Left kidney (tissue), 1 donor: ENCODE measurements at regions not wholly inside any gene's neighbourhood (a gene's known extent, or its start where the extent isn't known, plus 50 kb on each side); places are given as distances from the start of the nearest gene placed in this dataset.
"Not testable (repeated sequence)": the region's sequence is repeated elsewhere in the genome, so short reads cannot be mapped to it uniquely, and the experiment has no call there.

Experiments
- DNase-seq: peaks from one replicate; pipeline ENCODE4 v3.0.0-alpha.2; 2013

DNA sequence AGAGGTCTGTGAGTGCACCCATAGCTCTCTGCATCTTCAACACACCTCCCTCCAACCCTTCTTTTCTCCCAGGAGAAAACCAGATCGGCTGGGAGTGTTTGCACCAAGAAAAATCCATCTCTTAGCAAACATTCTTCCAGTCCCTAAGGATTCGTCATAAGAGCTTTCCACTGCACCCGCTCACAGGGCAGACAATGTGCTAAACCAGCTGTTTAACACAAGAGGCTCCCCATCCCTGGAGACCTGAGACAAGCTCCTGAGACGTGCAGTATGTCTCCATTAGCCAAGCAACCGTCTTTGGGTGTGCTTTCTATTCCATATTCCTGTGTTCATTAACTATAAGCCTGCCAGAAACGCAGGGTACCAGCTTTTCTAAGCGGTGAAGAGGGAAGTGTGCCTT lies 93.6 kb upstream of the ZNF462 start:
- DNase-seq, result no peak

DNA sequence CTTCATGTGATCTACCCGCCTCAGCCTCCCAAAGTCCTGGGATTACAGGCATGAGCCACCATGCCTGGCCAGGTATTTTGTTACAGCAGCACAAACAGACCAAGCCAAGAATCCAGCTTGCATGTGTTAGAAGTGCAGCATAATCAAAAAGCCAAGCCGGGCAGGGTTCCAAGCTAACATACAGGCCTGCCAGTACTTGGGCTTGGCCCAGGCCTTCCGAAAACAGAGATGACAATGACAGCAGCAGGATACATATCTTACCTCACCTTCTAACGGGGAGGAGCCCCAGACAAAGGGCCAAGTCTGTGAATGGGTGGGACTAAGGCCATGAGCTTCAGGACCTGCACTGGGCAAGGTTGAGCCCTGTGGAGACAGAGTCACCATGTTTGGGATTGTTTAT lies 91.4 kb upstream of the ZNF462 start:
- no peak for DNase-seq

GRCh38 chr9:106772523-106773290 lies 90.3 kb upstream of the ZNF462 start:
- no peak for DNase-seq

- DNase-seq, result no peak
These were observed 89.2 kb upstream of the ZNF462 start for GRCh38 chr9:106773750-106774149.

GRCh38 chr9:106775960-106776359 lies 87.0 kb upstream of the ZNF462 start:
- no peak for DNase-seq

DNA sequence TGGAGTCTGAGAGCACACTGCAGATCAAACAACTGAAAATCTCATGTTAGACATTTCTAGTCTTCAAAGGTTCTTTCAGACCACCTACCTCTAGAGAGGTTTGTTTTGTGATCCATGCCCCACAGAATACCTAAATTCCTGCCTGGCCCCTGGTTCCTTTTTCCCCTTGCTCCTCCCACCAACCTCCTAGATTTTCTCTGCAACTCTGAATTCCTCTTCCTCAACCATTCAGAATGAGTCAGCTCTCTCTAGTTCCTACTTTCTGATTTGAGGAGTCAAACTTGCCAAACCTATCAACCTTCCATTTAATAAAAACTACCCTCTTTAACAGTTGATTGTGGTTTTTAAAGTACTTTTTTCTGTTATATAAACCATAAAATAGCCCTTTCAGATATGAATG lies 83.2 kb upstream of the ZNF462 start:
- no peak for DNase-seq

DNA sequence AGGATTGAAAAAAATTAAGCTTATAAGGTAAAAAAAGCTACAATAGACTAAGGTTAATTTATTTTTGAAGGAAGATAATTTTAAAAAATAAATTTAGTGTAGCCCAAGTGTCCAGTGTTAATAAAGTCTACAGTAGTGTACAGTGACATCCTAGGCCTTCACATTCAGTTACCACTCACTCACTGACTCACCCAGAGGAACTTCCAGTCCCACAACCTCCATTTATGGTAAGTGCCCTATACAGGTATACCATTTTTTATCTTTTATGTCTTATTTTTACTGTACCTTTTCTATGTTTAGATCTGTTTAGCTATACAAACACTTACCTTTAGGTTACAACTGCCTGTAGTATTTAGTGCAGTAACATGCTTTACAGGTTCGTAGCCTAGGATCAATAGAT lies 79.8 kb upstream of the ZNF462 start:
- no peak for DNase-seq

GRCh38 chr9:106784076-106784475 lies 78.9 kb upstream of the ZNF462 start:
- no peak for DNase-seq

GRCh38 chr9:106785200-106785599 lies 77.8 kb upstream of the ZNF462 start:
- DNase-seq, result no peak

DNA sequence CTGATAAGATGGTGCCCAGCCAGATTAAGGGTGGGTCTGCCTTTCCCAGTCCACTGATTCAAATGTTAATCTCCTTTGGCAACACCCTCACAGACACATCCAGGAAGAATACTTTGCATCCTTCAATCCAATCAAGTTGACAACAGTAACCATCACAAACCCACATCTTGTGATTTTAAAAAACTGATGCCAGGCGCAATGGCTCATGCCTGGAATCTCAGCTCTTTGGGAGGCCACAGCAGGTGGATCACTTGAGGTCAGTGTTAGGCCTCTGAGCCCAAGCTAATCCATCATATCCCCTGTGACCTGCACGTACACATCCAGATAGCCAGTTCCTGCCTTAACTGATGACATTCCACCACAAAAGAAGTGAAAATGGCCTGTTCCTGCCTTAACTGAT lies 74.9 kb upstream of the ZNF462 start:
- DNase-seq, result not testable (repeated sequence)

- DNase-seq, result no peak
These were observed 67.9 kb upstream of the ZNF462 start for GRCh38 chr9:106795031-106795430.

DNA sequence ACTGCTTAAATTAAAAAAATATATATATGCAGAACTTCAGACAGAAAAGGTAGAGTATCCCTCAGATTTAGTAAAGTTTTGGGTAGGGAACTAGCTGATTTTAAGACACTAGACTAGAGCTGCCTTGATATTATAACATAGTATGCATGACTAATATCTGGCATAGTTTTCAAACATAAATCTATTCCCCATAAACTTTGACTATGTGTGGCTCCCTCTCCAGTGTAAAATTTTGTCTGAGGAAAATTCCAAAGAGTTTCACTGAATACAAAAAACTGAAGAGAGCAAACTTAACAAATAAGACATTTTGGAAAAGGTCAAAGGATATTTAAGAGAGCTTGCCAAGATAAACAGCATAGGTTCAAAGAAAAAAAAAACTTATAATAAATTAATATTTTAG lies 66.2 kb upstream of the ZNF462 start:
- DNase-seq, result no peak

- no peak for DNase-seq
These were observed 65.7 kb upstream of the ZNF462 start for GRCh38 chr9:106797299-106797698.

DNA sequence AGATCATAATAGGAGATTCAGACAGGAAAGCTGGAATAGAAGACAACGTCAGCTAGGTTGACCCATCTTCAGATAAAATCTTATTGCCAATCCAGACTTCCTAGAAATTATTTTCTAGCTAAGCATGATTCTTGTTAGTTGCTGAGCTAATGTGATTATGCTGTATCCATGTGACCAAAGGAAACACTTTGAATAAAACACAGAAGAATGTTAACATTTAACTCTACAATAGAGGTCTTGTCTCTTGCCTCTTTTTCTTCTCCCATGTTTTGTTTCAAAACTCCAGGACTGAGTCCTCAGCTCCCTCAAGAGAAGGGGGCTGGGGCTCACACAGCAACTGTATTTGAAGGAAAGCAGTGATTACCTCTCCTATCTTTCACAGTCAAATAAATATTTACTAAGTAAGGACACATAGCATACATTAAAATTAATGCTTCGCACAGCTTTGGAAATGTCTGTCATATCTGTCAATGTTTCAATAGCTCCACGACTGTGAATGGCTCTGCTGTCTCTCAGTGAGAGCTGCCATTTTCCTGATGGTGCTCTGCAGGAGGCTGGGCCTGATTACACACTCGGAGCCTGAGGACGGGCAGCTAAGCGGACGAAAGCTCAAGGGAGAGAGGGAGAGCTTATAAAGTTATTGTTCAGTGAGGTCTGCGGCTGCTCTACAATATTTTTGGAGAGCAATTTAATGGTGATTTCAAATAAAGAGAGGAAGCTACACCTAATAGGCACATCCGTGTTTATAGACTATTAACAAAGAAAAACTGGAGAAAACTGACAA lies 64.8 kb upstream of the ZNF462 start:
- DNase-seq, result no peak

DNA sequence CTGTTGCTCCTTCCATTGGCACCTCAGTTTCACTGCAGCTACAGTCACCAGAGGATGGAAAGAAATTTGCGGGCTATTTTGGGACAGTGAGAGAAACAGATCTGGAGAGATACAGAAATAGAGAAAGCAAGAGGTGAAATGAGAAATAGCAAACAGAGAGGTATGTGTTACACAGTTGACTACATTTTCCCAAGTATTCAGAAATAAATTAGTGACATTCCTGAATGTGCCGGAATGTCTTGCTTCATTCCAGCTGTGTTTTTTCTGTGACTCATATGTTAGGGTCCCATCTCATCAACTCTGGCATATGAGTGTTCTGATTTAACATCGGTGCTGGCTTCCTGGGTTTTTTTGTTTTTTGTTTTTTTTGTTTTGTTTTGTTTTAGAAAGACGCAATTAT lies 63.8 kb upstream of the ZNF462 start:
- no peak for DNase-seq

DNA sequence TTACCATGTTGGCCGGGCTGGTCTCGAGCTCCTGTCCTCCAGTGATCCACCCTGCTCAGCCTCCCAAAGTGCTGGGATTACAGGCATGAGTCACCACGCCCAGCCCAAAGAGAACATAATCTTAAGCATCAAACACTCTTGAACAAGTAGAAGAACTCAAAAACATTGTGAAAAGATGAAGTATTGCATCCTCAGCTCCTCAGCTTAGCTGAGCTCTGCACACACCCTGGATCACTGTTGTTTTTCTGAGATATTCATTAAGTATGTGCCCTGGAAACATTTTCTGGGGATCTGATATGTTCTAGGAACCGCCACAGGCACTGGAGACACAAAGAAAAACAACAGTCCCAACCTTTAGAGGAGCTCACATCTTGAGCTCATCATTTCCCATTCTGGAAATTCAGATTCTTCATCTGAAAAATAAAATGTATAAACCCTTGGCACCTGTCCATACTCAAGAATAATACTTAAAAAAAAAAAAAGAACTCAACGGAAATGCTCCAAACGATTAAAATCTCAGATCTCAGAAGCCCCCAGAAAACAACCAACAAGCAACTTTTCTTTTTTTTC lies 62.2 kb upstream of the ZNF462 start:
- no peak for DNase-seq

GRCh38 chr9:106801816-106802215 lies 61.1 kb upstream of the ZNF462 start:
- DNase-seq, result no peak
